ENCODE measurements at regions not wholly inside any gene's neighbourhood (a gene's known extent, or its start where the extent isn't known, plus 50 kb on each side); places are given as distances from the start of the nearest gene placed in this dataset.
"Not testable (repeated sequence)": the region's sequence is repeated elsewhere in the genome, so short reads cannot be mapped to it uniquely, and the experiment has no call there.

DNA sequence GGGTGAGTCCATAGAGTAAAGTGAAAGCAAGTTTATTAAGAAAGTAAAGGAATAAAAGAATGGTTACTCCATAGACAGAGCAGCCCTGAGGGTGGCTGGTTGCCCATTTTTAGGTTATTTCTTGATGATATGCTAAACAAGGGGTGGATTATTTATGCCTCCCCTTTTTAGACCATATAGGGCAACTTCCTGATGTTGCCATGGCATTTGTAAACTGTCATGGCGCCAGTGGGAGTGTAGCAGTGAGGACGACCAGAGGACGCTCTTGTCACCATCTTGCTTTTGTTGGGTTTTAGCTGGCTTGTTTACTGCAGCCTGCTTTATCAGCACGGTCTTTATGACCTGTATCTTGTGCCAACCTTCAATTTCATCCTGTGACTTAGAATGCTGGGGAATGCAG lies 155.4 kb upstream of the FBXO11 start:
- TF ChIP-seq, protein P1, sequence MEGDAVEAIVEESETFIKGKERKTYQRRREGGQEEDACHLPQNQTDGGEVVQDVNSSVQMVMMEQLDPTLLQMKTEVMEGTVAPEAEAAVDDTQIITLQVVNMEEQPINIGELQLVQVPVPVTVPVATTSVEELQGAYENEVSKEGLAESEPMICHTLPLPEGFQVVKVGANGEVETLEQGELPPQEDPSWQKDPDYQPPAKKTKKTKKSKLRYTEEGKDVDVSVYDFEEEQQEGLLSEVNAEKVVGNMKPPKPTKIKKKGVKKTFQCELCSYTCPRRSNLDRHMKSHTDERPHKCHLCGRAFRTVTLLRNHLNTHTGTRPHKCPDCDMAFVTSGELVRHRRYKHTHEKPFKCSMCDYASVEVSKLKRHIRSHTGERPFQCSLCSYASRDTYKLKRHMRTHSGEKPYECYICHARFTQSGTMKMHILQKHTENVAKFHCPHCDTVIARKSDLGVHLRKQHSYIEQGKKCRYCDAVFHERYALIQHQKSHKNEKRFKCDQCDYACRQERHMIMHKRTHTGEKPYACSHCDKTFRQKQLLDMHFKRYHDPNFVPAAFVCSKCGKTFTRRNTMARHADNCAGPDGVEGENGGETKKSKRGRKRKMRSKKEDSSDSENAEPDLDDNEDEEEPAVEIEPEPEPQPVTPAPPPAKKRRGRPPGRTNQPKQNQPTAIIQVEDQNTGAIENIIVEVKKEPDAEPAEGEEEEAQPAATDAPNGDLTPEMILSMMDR (IDR thresholded peaks at IDR 0.05 in 4 of 5, conservative IDR thresholded peaks at IDR 0.05 in 1 of 5): not testable (repeated sequence)
- TF ChIP-seq POLR2A (IDR thresholded peaks at IDR 0.05): not testable (repeated sequence)
